TTC549 (cell line): ENCODE measurements at regions not wholly inside any gene's neighbourhood (a gene's known extent, or its start where the extent isn't known, plus 50 kb on each side); places are given as distances from the start of the nearest gene placed in this dataset.
"Not testable (repeated sequence)": the region's sequence is repeated elsewhere in the genome, so short reads cannot be mapped to it uniquely, and the experiment has no call there.

ENCODE experiments used
- FAIRE-seq: peaks from 2 replicates; lab custom pipeline; 2012; peaks lifted over from hg19 to GRCh38; lab: Jason Lieb, UNC

DNA sequence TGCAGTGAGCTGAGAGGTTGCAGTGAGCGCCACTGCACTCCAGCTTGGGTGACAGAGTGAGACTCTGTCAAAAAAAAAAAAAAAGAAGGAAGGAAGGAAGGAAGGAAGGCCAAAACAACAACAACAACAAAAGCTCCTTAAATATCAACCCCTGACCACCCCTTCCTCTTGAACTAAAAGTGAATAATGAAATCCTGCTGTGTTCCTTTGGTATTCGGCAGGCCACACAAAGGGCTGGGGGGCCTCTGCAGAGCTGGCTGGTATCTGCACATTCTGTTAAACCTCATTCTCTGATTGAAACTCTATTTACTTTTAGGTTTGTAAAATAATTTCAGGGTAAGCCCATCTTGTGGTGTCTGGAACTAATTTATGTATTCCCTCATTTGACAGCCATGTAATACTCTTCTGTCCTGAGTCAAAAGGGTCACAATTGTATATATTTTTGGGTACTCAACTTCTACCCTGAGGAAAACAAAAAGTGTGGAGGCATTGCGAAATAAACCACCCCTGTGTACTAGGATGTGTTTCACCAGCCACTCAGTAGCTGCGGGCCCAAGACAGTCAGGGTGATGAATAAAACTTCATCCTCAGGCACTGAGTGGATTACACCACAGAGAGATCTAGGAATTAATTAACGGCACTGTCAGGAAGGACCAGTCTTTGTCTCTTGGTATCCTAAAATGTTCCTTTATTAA lies 446.4 kb upstream of the PFKP start:
- FAIRE-seq, result no peak

DNA sequence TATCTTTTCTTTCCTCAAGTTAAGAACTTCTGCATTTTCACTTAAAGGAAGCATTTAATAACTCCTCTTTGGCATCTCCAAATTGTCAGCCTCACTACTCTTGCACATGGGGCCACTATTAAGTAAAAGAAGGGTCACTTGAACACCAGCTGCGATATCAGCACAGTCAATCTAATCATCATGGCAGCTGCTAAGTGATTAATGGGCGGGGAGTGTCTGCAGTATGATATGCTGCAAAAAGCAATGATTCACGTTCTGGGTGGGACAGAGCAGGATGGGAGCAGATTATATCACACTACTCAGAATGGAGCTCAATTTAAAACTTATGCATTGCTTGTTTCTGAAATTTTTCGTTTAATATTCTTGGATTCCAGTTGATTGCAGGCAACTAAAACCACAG lies 447.4 kb upstream of the PFKP start:
- FAIRE-seq, result no peak

DNA sequence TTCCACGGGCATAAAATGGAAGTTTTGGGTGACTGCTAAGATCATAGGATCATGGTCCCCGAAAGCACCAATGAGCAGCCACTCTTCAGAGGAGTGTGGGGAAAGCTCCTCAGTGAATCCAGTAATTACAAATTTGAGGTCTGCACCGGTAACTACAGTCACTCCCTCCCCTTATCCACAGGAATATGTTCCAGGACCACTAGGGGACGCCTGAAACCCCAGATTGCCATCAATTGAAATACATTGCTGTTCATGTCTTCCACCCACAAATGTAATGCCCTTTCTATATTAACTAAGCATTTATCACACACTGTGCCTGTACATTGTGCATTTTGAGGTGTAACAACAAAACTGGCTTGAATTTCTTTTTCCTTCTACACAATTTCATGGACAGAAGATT lies 447.9 kb upstream of the PFKP start:
- FAIRE-seq, result no peak

DNA sequence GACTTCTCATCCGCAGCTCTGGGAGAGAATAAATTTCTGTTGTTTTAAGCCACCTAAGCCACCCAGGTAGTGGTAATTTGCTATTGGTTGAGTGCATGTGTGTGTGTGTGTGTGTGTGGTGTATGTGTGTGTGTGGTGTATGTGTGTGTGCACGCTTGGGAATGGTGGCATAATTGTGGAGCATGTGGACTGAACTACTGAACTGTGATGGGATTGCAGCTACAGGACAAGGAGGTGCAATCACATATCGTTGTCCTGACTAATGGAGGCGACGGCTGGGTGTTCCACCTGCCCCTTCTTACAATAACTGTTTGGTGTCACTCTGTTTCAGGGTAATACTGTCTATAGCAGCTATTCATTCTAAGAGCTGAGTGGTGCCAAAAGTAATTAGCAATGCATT lies 448.7 kb upstream of the PFKP start:
- no peak for FAIRE-seq

DNA sequence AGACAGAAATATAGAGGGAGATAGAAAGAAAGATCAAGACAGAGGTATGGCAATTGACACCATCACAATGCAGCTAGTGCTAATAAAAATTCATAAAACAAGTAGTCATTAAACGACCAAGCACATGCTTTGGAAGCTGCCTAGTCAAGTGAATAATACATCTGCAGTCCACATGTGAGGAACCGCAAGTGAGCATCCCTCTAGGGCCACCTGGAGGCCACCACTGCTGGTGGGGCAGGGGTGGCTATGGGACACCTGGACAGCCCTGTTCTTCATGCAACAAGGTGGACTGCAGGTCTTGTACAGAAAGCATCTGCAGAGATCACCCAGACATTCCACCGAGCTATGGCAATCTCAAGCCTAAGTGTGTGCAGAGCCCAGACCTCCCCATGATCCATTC lies 451.1 kb upstream of the PFKP start:
- no peak for FAIRE-seq

DNA sequence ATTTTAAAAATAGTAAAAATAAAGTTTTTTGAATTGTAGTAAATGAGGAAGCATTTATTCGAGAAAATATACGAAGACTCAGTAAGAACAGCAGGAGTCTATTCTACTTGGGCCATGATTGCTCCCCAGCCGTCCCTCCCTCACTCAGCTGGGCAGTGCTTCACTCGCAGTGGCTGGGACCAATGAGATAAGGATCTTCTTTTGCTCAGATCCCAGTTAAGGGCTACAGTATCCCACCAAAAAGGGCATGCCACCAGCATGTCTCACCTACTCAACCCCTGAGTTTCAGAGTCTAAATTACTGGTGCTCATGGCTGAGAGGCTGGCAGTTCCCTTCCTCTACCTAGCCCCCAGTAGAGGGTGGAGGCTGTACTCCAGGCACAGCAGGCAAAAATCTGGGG lies 455.7 kb upstream of the PFKP start:
- FAIRE-seq, result no peak

DNA sequence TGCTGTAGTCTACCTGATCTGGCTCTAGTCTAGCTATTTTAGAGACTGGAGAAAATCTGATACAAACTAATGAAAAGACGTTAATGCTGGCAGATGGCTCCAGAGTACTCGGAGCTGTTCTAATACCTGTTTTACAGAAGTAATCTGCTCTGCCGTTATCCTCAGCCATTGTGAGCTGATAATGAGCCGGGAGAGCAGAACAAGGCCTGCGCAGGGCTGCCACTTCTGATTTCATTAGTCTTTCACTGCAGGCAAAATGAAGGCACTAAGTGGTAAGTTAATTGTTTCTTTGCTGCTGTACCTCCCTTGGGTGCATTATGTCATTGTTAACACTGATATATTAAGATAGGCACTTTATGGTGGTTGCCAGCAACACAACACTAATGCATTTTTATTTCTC lies 456.4 kb upstream of the PFKP start:
- no peak for FAIRE-seq

DNA sequence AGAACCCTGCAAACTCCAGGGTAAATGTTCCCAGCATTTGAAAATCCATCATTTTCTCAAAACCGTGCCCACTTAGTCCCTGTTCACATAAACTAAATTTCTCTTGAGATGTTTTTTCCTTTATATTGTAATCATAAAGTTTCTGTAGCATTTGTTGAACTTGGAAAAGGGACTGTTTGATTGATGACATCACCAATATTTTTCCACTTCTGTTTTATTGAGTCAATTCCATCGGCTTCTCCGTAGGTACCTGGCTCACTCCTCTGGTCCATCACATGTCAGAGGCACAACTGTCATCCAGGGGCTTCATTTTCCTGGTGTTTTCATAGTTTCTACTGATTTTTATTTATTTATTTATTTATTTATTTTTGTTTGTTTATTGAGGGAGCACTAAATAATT lies 462.5 kb upstream of the PFKP start:
- no peak for FAIRE-seq

DNA sequence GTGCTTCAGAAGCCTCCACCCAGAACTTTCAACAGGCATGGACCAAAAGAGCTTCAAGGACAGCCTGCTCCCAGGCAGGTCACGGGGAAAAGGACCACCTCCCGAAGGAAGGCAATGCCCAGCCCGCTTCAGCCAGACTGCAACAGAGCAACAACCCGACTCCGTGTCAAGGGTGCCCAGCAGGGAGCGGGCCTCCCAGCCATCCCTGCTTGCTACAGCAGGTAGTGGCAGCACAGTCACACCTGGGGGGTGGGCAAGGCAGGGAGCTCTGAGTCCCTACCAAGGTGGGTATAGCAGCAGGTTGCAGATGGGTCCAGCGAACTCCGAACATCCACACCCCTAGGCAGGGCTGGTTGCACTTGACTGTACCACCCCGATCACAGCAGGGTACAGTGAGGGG lies 467.8 kb upstream of the PFKP start:
- FAIRE-seq, result no peak

DNA sequence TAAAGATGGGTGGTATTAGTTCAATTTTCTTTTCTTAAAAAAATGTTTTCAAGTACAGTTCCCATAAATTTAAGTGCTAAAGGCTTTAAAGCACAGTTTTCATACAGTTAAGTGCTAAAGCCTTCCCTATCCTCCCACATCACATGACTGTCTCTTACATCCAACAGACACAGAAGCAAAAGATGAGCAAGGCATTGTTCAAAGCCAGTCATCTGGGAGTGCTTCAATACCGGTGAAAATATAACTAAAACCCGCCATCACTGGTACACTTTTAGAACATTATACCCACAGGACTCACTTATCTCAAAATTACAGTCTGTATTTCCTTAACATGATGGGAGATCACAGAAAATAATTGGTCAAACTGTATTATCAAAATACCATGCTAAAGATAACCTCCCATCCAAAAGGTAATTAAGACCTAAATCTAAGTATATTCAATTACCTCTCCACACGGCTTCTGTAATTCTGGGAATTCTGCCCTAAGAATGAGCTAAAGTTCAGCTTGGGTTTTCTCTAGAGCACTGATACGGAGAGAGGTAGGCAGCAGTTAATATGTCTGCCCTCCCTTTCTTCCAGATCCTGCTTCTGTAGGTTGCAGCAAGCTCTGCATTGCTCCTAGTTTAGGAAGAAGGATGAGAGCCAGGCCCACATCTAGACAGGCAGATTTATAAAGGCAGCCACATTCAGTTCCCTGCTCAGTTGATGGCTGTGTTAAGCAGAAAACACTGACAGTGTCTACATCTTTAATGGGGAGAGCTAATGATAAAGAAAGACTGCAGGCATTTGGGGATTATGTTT lies 474.8 kb upstream of the PFKP start:
- no peak for FAIRE-seq

DNA sequence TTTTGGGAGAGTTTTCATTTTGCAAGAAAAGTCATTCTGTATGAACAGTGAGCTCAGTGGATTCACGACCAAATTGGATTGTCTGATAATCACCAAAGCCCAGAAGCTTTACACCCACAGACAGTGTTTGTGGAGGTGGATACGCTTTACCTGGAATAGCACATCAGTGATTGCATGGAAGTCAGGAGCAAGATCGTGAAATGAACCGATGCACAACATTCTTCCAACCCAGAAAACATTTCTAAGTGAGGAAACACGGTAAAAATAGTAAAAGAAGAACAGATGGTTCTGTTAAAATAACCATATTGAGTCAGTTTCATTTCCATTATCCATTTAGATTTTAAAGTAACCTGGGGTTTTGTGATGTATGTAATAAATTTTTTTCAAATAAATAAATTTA lies 478.2 kb upstream of the PFKP start:
- no peak for FAIRE-seq

DNA sequence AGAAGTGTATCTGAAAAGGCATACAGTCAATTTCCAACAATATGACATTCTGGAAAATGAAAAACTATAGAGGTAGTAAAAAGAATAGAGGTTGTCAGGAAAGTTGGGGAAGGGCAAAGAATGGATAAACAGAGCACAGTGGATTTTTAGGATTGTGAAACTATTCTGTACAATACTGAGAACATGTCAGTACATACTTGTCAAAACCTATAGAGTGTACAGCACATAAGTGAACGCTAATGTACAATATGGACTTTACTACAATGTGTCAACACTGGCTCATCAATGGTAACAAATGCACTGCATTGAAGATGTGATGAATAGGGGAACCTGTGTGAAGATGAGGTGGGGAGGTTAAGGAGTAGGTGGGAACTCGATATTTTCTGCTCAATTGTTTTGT lies 483.0 kb upstream of the PFKP start:
- FAIRE-seq, result no peak

DNA sequence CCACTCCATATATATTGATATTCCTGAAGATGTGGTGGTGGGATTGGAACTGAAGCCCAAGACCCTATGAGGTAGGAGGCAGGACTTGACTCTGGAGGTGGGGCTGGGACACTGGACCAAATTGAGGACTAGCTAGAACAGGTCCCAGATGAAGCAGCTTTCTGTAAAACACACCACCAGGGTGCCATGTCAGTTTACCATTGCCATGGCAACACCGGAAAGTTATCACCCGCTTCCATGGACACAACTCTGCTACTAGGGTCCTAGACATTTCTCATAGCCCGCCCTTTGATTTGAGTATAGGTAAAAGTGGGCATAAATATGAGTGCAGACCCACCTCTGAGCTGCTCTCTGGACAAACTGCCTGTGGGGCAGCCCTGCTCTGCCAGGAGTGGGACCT lies 490.5 kb upstream of the PFKP start:
- FAIRE-seq, result no peak

DNA sequence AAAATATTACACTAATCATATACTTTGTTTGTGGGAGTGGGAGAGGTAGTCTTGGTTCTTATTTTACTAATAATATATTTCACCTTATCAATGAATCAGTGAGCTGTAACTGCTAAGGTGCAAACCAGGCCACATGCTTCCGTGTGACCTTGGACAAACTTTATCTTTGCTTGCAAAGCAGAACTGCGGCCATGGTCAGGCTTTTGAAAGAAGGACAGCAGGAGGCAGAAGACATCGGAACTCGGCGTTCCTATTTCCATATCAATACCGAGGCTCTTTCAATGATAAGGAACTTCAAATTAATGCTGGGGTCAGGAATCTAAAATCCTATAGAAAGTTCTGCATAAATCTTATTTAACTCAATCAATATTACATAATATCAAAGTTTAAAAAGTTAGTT lies 491.9 kb upstream of the PFKP start:
- no peak for FAIRE-seq

DNA sequence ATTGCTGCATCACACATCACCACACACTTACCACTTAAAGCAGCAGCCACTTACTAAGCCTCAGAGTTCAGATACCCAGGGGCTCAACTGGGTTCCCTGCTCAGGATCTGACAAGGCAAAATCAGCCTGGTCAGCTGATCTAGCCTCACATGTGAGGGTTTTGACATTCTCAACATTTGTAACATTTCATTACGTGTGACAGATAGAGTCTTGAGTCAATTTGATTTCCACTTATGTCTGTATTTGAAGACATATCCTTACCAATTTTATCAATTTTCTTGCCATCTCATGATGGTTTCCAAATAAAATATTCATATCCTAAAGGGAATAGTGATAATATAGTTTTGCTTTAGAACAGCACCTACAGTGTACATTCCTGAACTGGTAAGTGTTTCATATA lies 494.7 kb upstream of the PFKP start:
- no peak for FAIRE-seq

DNA sequence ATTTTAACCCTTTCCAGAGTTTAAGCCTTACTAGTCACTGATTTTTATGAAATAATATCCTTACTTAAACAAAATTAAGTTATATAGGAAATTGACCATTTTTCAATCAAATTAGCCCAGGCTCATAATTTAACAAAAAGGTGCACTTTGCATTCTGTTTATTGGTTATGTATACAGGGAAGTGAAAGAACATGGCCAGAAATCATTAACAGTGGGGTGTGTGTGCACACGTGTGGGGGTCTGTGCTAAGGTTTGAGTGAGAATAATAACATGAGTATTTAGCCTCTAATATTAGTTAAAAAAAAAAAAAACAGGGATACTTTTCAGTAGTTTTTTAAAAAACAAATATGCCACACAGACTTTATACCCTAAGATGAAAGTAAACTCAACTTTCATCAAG lies 510.5 kb upstream of the PFKP start:
- no peak for FAIRE-seq

DNA sequence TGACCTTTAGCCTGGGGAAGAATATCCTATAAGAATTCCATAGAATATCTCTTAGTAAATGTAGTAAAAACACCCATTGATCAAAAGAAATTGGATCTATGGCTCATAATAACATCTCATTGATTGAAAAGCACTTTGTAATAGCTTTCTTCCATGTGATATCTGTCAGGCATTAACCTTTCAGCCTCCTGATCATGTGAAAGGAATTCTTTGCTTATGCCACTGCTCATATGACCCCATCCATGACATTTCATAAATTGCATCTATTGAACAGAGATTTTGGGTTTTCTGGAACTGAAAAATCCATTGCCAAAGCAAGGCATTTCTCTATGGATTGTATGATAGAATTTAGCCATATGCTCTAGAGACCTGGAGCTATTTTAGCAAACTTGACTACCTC lies 519.3 kb upstream of the PFKP start:
- no peak for FAIRE-seq

DNA sequence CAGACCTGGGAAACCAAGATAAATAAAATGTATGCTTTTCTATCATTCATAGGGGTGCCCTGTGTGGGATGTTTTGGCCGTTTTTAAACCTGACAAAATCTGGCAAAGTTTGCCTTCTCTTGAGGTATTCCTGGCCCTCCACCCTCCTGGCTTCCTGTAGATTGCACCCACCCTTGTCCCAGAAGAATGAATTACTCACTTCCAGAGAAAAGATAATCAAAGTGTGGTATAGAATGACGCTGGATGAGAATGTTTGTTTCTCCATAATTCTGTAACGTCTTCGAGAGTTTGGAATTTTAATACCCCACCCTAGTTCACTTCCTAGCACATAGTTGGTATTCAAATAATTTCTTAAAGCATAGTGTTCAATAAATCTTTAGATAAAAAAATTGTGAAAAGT lies 519.7 kb upstream of the PFKP start:
- FAIRE-seq, result no peak

DNA sequence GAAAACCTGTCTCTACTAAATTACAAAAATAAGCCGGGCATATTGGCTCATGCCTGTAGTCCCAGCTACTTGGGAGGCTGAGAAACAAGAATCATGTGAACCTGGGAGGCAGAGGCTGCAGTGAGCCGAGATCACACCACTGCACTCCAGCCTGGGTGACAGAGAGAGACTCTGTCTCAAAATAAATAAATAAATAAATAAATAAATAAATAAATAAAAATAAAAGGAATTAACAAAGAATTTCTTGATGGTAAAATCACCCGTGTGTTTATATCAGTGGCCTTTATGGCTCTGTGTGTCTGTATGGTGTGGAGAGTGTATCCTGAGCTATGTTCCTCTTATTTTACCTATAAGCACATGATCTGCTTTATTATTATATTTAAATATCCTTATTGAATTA lies 520.5 kb upstream of the PFKP start:
- not testable (repeated sequence) for FAIRE-seq

DNA sequence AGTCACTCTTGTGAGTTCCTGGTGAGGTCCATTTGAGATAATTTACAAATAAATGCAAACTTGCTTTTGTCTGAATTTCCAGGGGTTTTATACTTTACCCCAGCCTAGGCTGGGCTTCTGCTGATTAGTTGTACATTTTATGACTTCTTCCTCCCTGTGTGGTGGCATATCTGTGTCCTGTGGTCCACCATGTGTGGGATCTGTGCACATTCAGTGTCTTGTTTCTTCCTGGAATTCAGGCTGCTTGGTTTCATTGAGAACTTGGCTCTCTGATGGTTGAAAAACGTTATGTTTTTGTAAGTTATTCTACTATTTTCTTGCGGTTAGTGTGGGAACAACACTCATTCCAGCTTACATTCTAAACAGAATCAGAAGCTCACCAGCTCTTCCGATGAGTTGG lies 523.4 kb upstream of the PFKP start:
- FAIRE-seq, result no peak

DNA sequence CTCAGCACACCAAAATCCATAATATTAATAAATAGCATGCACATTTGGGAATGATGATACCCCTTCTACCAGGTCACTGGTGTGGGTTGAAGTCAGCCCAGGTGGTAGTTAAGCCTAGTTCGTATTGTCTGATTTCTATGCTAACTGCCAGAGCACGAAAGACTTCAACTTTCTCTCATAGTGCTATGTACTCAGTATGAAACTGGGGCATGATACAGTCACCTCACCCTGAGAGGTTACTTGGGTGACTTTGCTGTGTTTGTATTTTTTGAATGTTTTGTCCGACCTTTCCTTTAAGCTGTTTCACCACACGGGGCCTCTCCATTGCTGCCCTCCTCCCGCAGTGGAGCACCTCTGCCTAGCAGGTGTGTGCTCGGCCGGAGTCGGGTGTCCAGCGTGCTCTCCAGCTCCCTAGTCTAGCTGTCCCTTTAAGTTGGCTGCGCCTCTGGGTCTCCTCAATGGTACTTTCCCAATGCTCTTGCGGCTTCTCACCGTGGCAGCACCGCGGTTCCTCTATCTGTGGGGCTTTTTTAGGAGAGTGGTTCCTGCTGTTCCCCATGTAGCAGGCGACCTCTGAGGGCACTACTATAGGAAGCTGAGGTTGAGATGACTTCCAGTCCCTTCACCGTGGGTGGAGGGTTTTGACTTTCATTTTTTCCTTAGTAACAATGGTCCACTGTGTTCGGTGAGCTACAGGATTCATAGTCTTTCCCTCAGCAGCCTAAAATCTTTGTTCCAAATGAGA lies 524.0 kb upstream of the PFKP start:
- no peak for FAIRE-seq

DNA sequence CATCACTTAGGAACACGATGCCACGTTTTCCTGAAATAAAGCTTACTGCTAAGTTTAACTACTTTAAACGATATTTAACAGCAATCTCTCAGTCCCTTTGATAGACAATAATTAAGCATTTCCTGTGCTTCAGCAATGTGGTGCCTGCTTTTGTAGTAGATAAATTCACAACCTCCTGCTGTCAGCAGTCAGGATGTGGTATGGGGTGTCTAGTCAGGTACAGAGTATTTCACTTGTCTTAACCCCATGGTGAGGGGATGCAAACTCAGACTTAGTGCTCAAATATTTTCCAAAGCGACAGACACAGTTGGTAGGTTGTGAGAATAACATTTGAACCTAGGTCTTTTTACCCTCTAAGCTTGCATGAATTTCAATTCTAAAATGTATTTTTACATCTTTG lies 526.2 kb upstream of the PFKP start:
- no peak for FAIRE-seq

DNA sequence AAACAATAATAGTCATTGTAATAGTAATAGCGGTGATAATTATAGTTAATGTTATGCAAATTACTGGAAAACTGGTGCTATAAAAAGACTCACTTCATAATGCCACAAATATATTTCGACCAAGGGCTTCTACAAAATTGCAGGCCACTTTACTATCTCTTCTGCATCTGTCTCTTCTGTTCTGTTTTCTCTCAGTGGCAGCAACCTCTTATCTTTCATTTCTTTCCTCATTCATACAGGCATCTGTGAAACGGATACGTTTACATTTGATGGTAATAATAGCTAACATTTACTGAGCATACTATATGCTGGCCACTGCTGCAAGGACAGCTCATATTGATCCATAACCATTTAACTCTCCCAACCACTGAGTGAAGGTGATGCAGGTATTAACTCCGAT lies 537.4 kb upstream of the PFKP start:
- FAIRE-seq, result no peak

DNA sequence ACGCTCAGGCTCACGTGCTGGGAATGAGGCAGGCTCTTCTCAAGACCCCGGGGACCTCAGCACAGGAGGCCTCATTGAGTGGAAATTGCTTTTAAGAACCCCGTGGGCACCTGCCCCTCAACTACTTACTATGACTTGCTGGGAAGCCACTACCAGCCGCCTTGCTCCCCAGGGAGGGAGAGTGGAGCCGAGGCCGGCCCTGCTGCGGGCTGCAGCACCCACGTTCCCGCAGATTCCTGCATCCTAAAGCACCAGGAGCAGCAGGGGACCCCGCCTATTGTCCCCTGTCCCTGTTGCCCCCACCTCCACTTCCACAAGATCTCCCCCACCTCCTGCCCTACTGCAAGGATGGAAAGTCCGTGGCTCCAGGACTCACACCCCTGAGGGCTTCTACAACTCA lies 541.6 kb upstream of the PFKP start:
- no peak for FAIRE-seq
